A673 (cell line): ENCODE measurements at regions not wholly inside any gene's neighbourhood (a gene's known extent, or its start where the extent isn't known, plus 50 kb on each side); places are given as distances from the start of the nearest gene placed in this dataset.

Experiments
- BruUV-seq: library from RNA; stranded (reverse); fragments of 400-500 nt; replicated peaks from 2 replicates; lab custom pipeline; 2021; lab: Mats Ljungman, UMichigan
- CTCF ChIA-PET: fragments of 300-600 bp; sonication (Branson Sonifier 250); formaldehyde crosslinking; loops from one replicate; lab custom pipeline; 2022; ENCODE audit warnings: antibody characterized with exemption; lab: Charles Lee
- POLR2A ChIA-PET: fragments of 300-600 bp; sonication (Branson Sonifier 250); formaldehyde crosslinking; loops from one replicate; lab custom pipeline; 2022; ENCODE audit warnings: antibody characterized with exemption; ENCODE audit not compliant: low non-redundant PET; lab: Charles Lee
- DNase-seq: peaks from one replicate; pipeline ENCODE4 v3.0.0-alpha.2; 2015; ENCODE audit warnings: low spot score
- H3K27ac ChIP-seq: fragments of 200-600 bp; sonication (generic); 2 replicates; pipeline ENCODE4 v1.5.1; 2016; ENCODE audit warnings: mixed run types, low read depth, mild to moderate bottlenecking, mixed read lengths, antibody characterized with exemption, low read length; ENCODE audit not compliant: poor library complexity, severe bottlenecking
- H3K27me3 ChIP-seq: fragments of 200-600 bp; sonication (generic); replicated peaks from 2 replicates; pipeline ENCODE4 v1.6.1; 2017; ENCODE audit warnings: mixed run types, low read depth, mild to moderate bottlenecking, mixed read lengths, antibody characterized with exemption, low read length; ENCODE audit not compliant: insufficient read depth, poor library complexity
- H3K36me3 ChIP-seq: fragments of 200-600 bp; sonication (generic); 2 replicates; pipeline ENCODE4 v1.6.1; 2016; ENCODE audit warnings: mixed run types, mild to moderate bottlenecking, mixed read lengths, antibody characterized with exemption, low read length; ENCODE audit not compliant: insufficient read depth, poor library complexity, severe bottlenecking
- H3K4me1 ChIP-seq: fragments of 200-600 bp; sonication (generic); 2 replicates; pipeline ENCODE4 v1.6.1; 2017; ENCODE audit warnings: mixed run types, mild to moderate bottlenecking, mixed read lengths, antibody characterized with exemption, low read length; ENCODE audit not compliant: insufficient read depth, poor library complexity, severe bottlenecking
- H3K4me3 ChIP-seq: fragments of 200-600 bp; sonication (generic); 2 replicates; pipeline ENCODE4 v1.5.1; 2016; ENCODE audit warnings: low read depth, mixed run types, mild to moderate bottlenecking, mixed read lengths, low read length; ENCODE audit not compliant: poor library complexity, severe bottlenecking
- H3K9me3 ChIP-seq: fragments of 200-600 bp; sonication (generic); 2 replicates; pipeline ENCODE4 v1.6.1; 2016; ENCODE audit warnings: mixed run types, low read depth, mild to moderate bottlenecking, mixed read lengths, antibody characterized with exemption, low read length; ENCODE audit not compliant: poor library complexity, severe bottlenecking
- EZH2 ChIP-seq: fragments of 200-600 bp; sonication (generic); IDR thresholded peaks from 2 replicates; pipeline ENCODE4 v1.6.1; 2017; ENCODE audit warnings: borderline replicate concordance, low read depth, mild to moderate bottlenecking, mixed read lengths, antibody characterized with exemption, low read length; ENCODE audit not compliant: poor library complexity, severe bottlenecking
- intact Hi-C: fragments of 100-400 bp; cut with micrococcal nuclease; formaldehyde crosslinking; loops from one replicate; pipeline ENCODE4 v1.10.0; 2022; ENCODE audit not compliant: unreplicated experiment
- TF ChIP-seq, protein P1 (sequence below): fragments of 300-800, 200-600 bp; sonication (generic); conservative IDR thresholded peaks from 2 replicates; pipeline ENCODE4 v1.5.1; 2017; ENCODE audit warnings: low read depth, mild to moderate bottlenecking, antibody characterized with exemption, low read length, moderate library complexity, mixed read lengths

- BruUV-seq: no TSS peak
- POLR2A ChIA-PET: no interaction called here
- no peaks in the 10 kb centered on the region for H3K27me3 ChIP-seq
- no peaks in the 10 kb centered on the region for H3K9me3 ChIP-seq
- no peak overlapping the region for H3K27ac ChIP-seq
- no peaks in the 10 kb centered on the region for H3K4me1 ChIP-seq
- intact Hi-C loops: no loop called here
- no peaks in the 10 kb centered on the region for H3K36me3 ChIP-seq
- no peak overlapping the region for H3K4me3 ChIP-seq
- TF ChIP-seq, protein P1, sequence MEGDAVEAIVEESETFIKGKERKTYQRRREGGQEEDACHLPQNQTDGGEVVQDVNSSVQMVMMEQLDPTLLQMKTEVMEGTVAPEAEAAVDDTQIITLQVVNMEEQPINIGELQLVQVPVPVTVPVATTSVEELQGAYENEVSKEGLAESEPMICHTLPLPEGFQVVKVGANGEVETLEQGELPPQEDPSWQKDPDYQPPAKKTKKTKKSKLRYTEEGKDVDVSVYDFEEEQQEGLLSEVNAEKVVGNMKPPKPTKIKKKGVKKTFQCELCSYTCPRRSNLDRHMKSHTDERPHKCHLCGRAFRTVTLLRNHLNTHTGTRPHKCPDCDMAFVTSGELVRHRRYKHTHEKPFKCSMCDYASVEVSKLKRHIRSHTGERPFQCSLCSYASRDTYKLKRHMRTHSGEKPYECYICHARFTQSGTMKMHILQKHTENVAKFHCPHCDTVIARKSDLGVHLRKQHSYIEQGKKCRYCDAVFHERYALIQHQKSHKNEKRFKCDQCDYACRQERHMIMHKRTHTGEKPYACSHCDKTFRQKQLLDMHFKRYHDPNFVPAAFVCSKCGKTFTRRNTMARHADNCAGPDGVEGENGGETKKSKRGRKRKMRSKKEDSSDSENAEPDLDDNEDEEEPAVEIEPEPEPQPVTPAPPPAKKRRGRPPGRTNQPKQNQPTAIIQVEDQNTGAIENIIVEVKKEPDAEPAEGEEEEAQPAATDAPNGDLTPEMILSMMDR: no peak
- no peak for TF ChIP-seq EZH2
- no peak for DNase-seq
- CTCF ChIA-PET: no interaction called here
Measured at GRCh38 chr10:124238367-124238766, 145.0 kb upstream of the CHST15 start.

- TF ChIP-seq, protein P1: no peak
- TF ChIP-seq EZH2: no peak
- intact Hi-C loops: no loop called here
- Histone ChIP-seq H3K4me1 (no peaks in the 10 kb centered on the region), H3K36me3 (no peaks in the 10 kb centered on the region), H3K4me3 (no peak overlapping the region), H3K27me3 (no peaks in the 10 kb centered on the region), H3K9me3 (no peaks in the 10 kb centered on the region), H3K27ac (no peak overlapping the region)
- DNase-seq: no peak
- ChIA-PET POLR2A (no interaction called here), CTCF (no interaction called here)
- no TSS peak for BruUV-seq
Measured at GRCh38 chr10:124237282-124237961, 144.0 kb upstream of the CHST15 start.

DNA sequence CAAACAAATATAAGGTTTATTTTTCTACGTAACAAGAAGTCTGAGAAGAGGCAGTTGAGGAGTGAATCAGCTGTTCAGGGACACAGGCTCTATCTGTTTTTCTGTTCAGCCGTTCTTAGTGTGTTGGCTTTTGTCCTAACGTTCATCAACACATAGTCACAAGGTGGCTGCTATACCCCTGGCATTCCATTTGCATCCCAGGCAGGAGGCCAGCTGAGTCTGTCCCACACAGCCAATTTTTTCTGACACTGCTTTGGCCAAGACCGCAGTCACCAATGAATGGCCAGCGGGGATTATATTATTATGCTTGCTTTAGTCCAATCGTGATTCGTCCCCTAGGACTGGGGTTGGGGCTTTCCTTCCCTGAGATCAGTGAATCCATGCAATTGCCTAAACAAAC is 143.4 kb upstream of the CHST15 start:
- BruUV-seq: no TSS peak
- Histone ChIP-seq H3K36me3 (no peaks in the 10 kb centered on the region), H3K9me3 (no peaks in the 10 kb centered on the region), H3K4me3 (no peak overlapping the region), H3K27me3 (no peaks in the 10 kb centered on the region), H3K4me1 (no peaks in the 10 kb centered on the region), H3K27ac (no peak overlapping the region)
- ChIA-PET POLR2A (no interaction called here), CTCF (no interaction called here)
- intact Hi-C loops: no loop called here
- no peak for DNase-seq
- no peak for TF ChIP-seq EZH2
- TF ChIP-seq, protein P1: no peak
